ENCODE measurements at regions not wholly inside any gene's neighbourhood (a gene's known extent, or its start where the extent isn't known, plus 50 kb on each side); places are given as distances from the start of the nearest gene placed in this dataset.

DNA sequence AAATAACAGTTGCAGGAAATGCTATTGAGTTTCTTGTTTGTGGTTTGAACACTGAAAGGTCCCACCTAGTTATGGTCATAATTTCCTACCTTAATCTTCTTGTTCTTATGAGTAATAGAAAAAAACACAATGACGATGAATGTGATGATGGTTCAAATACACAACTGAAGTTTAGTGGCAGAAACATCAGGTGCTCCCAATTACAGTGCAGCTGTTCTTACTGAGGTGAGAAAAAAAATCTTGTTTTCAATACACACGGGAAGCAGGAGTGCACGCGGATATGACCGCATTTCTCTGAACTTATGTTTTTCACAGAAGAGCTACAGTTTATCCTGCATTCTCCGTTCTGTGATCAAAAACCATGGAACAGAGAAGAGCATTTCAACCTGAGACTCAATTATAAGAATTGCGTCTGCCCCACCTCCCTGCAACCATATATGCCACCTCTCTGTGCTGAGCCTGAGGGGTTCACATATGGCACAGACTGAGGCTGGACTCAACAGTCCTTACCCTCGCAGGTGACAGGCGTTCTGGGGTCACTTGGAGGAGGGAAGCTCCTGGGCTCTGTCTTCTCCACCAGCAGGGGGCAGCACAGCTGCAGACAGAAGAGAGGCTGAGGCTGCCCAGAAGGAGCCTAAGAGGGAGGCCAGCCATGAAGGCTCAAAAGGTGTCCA is 99.7 kb upstream of the IGLL5 start (continued):
- TF ChIP-seq EZH2 (conservative IDR thresholded peaks at IDR 0.05; ENCODE audit: low read depth, low read length) (no peak), ZNF7 (CRISPR knock-in tag; IDR thresholded peaks at IDR 0.05) (no peak), SIX1 (CRISPR knock-in tag; IDR thresholded peaks at IDR 0.05; ENCODE audit: borderline replicate concordance) (no peak), HNF4G (IDR thresholded peaks at IDR 0.05; ENCODE audit: borderline replicate concordance, low read depth, low read length) (no peak), HNF4G (CRISPR knock-in tag; IDR thresholded peaks at IDR 0.05; ENCODE audit: borderline replicate concordance, low read depth) (no peak), KAT7 (CRISPR knock-in tag; IDR thresholded peaks at IDR 0.05; ENCODE audit: borderline replicate concordance) (no peak), ZMYM4 (CRISPR knock-in tag; IDR thresholded peaks at IDR 0.05) (no peak), STAG1 (CRISPR knock-in tag; IDR thresholded peaks at IDR 0.05) (peak; percentile 19)
- TF ChIP-seq, protein P1, sequence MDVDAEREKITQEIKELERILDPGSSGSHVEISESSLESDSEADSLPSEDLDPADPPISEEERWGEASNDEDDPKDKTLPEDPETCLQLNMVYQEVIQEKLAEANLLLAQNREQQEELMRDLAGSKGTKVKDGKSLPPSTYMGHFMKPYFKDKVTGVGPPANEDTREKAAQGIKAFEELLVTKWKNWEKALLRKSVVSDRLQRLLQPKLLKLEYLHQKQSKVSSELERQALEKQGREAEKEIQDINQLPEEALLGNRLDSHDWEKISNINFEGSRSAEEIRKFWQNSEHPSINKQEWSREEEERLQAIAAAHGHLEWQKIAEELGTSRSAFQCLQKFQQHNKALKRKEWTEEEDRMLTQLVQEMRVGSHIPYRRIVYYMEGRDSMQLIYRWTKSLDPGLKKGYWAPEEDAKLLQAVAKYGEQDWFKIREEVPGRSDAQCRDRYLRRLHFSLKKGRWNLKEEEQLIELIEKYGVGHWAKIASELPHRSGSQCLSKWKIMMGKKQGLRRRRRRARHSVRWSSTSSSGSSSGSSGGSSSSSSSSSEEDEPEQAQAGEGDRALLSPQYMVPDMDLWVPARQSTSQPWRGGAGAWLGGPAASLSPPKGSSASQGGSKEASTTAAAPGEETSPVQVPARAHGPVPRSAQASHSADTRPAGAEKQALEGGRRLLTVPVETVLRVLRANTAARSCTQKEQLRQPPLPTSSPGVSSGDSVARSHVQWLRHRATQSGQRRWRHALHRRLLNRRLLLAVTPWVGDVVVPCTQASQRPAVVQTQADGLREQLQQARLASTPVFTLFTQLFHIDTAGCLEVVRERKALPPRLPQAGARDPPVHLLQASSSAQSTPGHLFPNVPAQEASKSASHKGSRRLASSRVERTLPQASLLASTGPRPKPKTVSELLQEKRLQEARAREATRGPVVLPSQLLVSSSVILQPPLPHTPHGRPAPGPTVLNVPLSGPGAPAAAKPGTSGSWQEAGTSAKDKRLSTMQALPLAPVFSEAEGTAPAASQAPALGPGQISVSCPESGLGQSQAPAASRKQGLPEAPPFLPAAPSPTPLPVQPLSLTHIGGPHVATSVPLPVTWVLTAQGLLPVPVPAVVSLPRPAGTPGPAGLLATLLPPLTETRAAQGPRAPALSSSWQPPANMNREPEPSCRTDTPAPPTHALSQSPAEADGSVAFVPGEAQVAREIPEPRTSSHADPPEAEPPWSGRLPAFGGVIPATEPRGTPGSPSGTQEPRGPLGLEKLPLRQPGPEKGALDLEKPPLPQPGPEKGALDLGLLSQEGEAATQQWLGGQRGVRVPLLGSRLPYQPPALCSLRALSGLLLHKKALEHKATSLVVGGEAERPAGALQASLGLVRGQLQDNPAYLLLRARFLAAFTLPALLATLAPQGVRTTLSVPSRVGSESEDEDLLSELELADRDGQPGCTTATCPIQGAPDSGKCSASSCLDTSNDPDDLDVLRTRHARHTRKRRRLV (CRISPR knock-in tag; IDR thresholded peaks at IDR 0.05) = no peak
- TF ChIP-seq, protein P2, sequence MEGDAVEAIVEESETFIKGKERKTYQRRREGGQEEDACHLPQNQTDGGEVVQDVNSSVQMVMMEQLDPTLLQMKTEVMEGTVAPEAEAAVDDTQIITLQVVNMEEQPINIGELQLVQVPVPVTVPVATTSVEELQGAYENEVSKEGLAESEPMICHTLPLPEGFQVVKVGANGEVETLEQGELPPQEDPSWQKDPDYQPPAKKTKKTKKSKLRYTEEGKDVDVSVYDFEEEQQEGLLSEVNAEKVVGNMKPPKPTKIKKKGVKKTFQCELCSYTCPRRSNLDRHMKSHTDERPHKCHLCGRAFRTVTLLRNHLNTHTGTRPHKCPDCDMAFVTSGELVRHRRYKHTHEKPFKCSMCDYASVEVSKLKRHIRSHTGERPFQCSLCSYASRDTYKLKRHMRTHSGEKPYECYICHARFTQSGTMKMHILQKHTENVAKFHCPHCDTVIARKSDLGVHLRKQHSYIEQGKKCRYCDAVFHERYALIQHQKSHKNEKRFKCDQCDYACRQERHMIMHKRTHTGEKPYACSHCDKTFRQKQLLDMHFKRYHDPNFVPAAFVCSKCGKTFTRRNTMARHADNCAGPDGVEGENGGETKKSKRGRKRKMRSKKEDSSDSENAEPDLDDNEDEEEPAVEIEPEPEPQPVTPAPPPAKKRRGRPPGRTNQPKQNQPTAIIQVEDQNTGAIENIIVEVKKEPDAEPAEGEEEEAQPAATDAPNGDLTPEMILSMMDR (CRISPR knock-in tag; IDR thresholded peaks at IDR 0.05) = peak; percentile 75
- TF ChIP-seq, protein P3, sequence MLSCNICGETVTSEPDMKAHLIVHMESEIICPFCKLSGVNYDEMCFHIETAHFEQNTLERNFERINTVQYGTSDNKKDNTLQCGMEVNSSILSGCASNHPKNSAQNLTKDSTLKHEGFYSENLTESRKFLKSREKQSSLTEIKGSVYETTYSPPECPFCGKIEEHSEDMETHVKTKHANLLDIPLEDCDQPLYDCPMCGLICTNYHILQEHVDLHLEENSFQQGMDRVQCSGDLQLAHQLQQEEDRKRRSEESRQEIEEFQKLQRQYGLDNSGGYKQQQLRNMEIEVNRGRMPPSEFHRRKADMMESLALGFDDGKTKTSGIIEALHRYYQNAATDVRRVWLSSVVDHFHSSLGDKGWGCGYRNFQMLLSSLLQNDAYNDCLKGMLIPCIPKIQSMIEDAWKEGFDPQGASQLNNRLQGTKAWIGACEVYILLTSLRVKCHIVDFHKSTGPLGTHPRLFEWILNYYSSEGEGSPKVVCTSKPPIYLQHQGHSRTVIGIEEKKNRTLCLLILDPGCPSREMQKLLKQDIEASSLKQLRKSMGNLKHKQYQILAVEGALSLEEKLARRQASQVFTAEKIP (CRISPR knock-in tag; IDR thresholded peaks at IDR 0.05; ENCODE audit: borderline replicate concordance) = no peak
- TF ChIP-seq, protein P4, sequence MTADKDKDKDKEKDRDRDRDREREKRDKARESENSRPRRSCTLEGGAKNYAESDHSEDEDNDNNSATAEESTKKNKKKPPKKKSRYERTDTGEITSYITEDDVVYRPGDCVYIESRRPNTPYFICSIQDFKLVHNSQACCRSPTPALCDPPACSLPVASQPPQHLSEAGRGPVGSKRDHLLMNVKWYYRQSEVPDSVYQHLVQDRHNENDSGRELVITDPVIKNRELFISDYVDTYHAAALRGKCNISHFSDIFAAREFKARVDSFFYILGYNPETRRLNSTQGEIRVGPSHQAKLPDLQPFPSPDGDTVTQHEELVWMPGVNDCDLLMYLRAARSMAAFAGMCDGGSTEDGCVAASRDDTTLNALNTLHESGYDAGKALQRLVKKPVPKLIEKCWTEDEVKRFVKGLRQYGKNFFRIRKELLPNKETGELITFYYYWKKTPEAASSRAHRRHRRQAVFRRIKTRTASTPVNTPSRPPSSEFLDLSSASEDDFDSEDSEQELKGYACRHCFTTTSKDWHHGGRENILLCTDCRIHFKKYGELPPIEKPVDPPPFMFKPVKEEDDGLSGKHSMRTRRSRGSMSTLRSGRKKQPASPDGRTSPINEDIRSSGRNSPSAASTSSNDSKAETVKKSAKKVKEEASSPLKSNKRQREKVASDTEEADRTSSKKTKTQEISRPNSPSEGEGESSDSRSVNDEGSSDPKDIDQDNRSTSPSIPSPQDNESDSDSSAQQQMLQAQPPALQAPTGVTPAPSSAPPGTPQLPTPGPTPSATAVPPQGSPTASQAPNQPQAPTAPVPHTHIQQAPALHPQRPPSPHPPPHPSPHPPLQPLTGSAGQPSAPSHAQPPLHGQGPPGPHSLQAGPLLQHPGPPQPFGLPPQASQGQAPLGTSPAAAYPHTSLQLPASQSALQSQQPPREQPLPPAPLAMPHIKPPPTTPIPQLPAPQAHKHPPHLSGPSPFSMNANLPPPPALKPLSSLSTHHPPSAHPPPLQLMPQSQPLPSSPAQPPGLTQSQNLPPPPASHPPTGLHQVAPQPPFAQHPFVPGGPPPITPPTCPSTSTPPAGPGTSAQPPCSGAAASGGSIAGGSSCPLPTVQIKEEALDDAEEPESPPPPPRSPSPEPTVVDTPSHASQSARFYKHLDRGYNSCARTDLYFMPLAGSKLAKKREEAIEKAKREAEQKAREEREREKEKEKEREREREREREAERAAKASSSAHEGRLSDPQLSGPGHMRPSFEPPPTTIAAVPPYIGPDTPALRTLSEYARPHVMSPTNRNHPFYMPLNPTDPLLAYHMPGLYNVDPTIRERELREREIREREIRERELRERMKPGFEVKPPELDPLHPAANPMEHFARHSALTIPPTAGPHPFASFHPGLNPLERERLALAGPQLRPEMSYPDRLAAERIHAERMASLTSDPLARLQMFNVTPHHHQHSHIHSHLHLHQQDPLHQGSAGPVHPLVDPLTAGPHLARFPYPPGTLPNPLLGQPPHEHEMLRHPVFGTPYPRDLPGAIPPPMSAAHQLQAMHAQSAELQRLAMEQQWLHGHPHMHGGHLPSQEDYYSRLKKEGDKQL (CRISPR knock-in tag; IDR thresholded peaks at IDR 0.05; ENCODE audit: low read depth) = no peak
- TF ChIP-seq, protein P5, sequence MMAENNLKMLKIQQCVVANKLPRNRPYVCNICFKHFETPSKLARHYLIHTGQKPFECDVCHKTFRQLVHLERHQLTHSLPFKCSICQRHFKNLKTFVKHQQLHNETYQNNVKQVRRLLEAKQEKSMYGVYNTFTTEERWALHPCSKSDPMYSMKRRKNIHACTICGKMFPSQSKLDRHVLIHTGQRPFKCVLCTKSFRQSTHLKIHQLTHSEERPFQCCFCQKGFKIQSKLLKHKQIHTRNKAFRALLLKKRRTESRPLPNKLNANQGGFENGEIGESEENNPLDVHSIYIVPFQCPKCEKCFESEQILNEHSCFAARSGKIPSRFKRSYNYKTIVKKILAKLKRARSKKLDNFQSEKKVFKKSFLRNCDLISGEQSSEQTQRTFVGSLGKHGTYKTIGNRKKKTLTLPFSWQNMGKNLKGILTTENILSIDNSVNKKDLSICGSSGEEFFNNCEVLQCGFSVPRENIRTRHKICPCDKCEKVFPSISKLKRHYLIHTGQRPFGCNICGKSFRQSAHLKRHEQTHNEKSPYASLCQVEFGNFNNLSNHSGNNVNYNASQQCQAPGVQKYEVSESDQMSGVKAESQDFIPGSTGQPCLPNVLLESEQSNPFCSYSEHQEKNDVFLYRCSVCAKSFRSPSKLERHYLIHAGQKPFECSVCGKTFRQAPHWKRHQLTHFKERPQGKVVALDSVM (CRISPR knock-in tag; IDR thresholded peaks at IDR 0.05) = peak; percentile 82

All from HepG2 (cell line).